H9 (cell line): ENCODE measurements at regions not wholly inside any gene's neighbourhood (a gene's known extent, or its start where the extent isn't known, plus 50 kb on each side); places are given as distances from the start of the nearest gene placed in this dataset.

Experiments used
- DNase-seq: peaks from one replicate; pipeline ENCODE4 v3.0.0-alpha.2; 2017
- H2AFZ ChIP-seq: one replicate; pipeline ENCODE4 v1.6.1; 2013; ENCODE audit warnings: mild to moderate bottlenecking, low read length, control low read depth, moderate library complexity
- H2AK5ac ChIP-seq: 2 replicates; pipeline ENCODE4 v1.6.1; 2013; ENCODE audit warnings: low read length, control low read depth, mixed read lengths; ENCODE audit not compliant: insufficient read length
- H2BK120ac ChIP-seq: one replicate; pipeline ENCODE4 v1.6.1; 2013; ENCODE audit warnings: low read depth, mild to moderate bottlenecking, low read length, control low read depth, inconsistent platforms; ENCODE audit not compliant: poor library complexity, severe bottlenecking
- H2BK12ac ChIP-seq: 2 replicates; pipeline ENCODE4 v1.6.1; 2013; ENCODE audit warnings: low read length, control low read depth, mixed read lengths, low read depth; ENCODE audit not compliant: insufficient read length
- H2BK15ac ChIP-seq: 2 replicates; pipeline ENCODE4 v1.6.1; 2013; ENCODE audit warnings: low read depth, low read length, control low read depth
- H2BK20ac ChIP-seq: one replicate; pipeline ENCODE4 v1.6.1; 2013; ENCODE audit warnings: low read depth, mild to moderate bottlenecking, low read length, control low read depth, inconsistent platforms; ENCODE audit not compliant: poor library complexity, severe bottlenecking
- H2BK5ac ChIP-seq: 2 replicates; pipeline ENCODE4 v1.6.1; 2013; ENCODE audit warnings: low read length, control low read depth, mixed read lengths; ENCODE audit not compliant: insufficient read length
- H3K14ac ChIP-seq: 2 replicates; pipeline ENCODE4 v1.6.1; 2013; ENCODE audit warnings: low read length, control low read depth; ENCODE audit not compliant: insufficient read depth
- H3K18ac ChIP-seq: 2 replicates; pipeline ENCODE4 v1.6.1; 2013; ENCODE audit warnings: low read depth, mild to moderate bottlenecking, mixed read lengths, low read length, control low read depth; ENCODE audit not compliant: insufficient read length
- H3K23ac ChIP-seq: 2 replicates; pipeline ENCODE4 v1.6.1; 2013; ENCODE audit warnings: low read length, control low read depth, mixed read lengths, low read depth; ENCODE audit not compliant: insufficient read length
- H3K23me2 ChIP-seq: 2 replicates; pipeline ENCODE4 v1.6.1; 2013; ENCODE audit warnings: low read depth, mild to moderate bottlenecking, mixed read lengths, low read length, control low read depth; ENCODE audit not compliant: insufficient read length, poor library complexity, severe bottlenecking
- H3K27ac ChIP-seq: 2 replicates; pipeline ENCODE4 v1.5.1; 2013; ENCODE audit warnings: low read length, control low read depth, mixed read lengths, low read depth; ENCODE audit not compliant: insufficient read length
- H3K27me3 ChIP-seq: 2 replicates; pipeline ENCODE4 v1.6.1; 2013; ENCODE audit warnings: low read length, control low read depth, inconsistent platforms; ENCODE audit not compliant: insufficient read depth
- H3K4ac ChIP-seq: 2 replicates; pipeline ENCODE4 v1.6.1; 2013; ENCODE audit warnings: low read depth, mild to moderate bottlenecking, control low read depth, inconsistent platforms, low read length, moderate library complexity
- H3K4me1 ChIP-seq: 2 replicates; pipeline ENCODE4 v1.6.1; 2013; ENCODE audit warnings: low read length, control low read depth, inconsistent platforms; ENCODE audit not compliant: insufficient read depth
- H3K4me2 ChIP-seq: 2 replicates; pipeline ENCODE4 v1.6.1; 2013; ENCODE audit warnings: low read length, control low read depth, mixed read lengths; ENCODE audit not compliant: insufficient read length, insufficient read depth
- H3K56ac ChIP-seq: 2 replicates; pipeline ENCODE4 v1.6.1; 2013; ENCODE audit warnings: low read depth, mild to moderate bottlenecking, mixed read lengths, low read length, control low read depth; ENCODE audit not compliant: insufficient read length
- H3K79me1 ChIP-seq: 2 replicates; pipeline ENCODE4 v1.6.1; 2013; ENCODE audit warnings: low read depth, mild to moderate bottlenecking, moderate library complexity, low read length, control low read depth, inconsistent platforms; ENCODE audit not compliant: insufficient read depth, poor library complexity, severe bottlenecking
- H3K79me2 ChIP-seq: 2 replicates; pipeline ENCODE4 v1.6.1; 2013; ENCODE audit warnings: low read length, control low read depth, inconsistent platforms; ENCODE audit not compliant: insufficient read depth
- H3K9ac ChIP-seq: 2 replicates; pipeline ENCODE4 v1.6.1; 2013; ENCODE audit warnings: low read length, control low read depth, mixed read lengths; ENCODE audit not compliant: insufficient read length; ENCODE audit errors: extremely low read depth
- H3K9me3 ChIP-seq: one replicate; pipeline ENCODE4 v1.6.1; 2013; ENCODE audit warnings: low read depth, low read length, inconsistent platforms; ENCODE audit not compliant: control insufficient read depth
- H3T11ph ChIP-seq: one replicate; pipeline ENCODE4 v1.6.1; 2013; ENCODE audit warnings: mild to moderate bottlenecking, low read length, control low read depth, inconsistent platforms
- H4K20me1 ChIP-seq: one replicate; pipeline ENCODE4 v1.6.1; 2013; ENCODE audit not compliant: control insufficient read depth, insufficient read length, insufficient read depth
- H4K5ac ChIP-seq: 2 replicates; pipeline ENCODE4 v1.6.1; 2013; ENCODE audit warnings: low read depth, mild to moderate bottlenecking, mixed read lengths, low read length, control low read depth; ENCODE audit not compliant: insufficient read length
- H4K8ac ChIP-seq: replicated peaks from 2 replicates; pipeline ENCODE4 v1.6.1; 2013; ENCODE audit warnings: low read length, control low read depth, mixed read lengths, low read depth; ENCODE audit not compliant: insufficient read length
- H4K91ac ChIP-seq: 2 replicates; pipeline ENCODE4 v1.6.1; 2013; ENCODE audit warnings: low read depth, mild to moderate bottlenecking, moderate library complexity, mixed read lengths, low read length, control low read depth; ENCODE audit not compliant: insufficient read length
- H3K27ac Mint-ChIP-seq, 3 experiments: 2 replicates in 2 of 3; 3 replicates in 1 of 3; pipeline ENCODE4 v1.8.0; 2020 to 2021; ENCODE audit warnings: mixed read lengths in 3 of 3, mild to moderate bottlenecking in 1 of 3, moderate library complexity in 1 of 3
- H3K27me3 Mint-ChIP-seq: 2 replicates; pipeline ENCODE4 v1.8.0; 2021; ENCODE audit warnings: low read depth, mild to moderate bottlenecking, moderate library complexity, mixed read lengths
- H3K36me3 Mint-ChIP-seq, 3 experiments: 2 replicates in 2 of 3; 3 replicates in 1 of 3; pipeline ENCODE4 v1.8.0; 2020 to 2021; ENCODE audit warnings: low read depth in 3 of 3, mixed read lengths in 3 of 3; ENCODE audit not compliant: insufficient read depth in 1 of 3
- H3K4me1 Mint-ChIP-seq, 2 experiments: 2 replicates each; pipeline ENCODE4 v1.8.0; 2020; ENCODE audit warnings: mixed read lengths in 2 of 2
- H3K4me3 Mint-ChIP-seq, 2 experiments: 2 replicates in 1 of 2; 3 replicates in 1 of 2; pipeline ENCODE4 v1.8.0; 2020 to 2021; ENCODE audit warnings: mild to moderate bottlenecking in 2 of 2, mixed read lengths in 2 of 2, moderate library complexity in 1 of 2
- H3K9me3 Mint-ChIP-seq, 2 experiments: 2 replicates in 1 of 2; 3 replicates in 1 of 2; pipeline ENCODE4 v1.8.0; 2020; ENCODE audit warnings: mild to moderate bottlenecking in 2 of 2, mixed read lengths in 2 of 2, moderate library complexity in 1 of 2
- WGBS: extraction: QIAGEN DNeasy Blood & Tissue Kit; methylation state at CpG from one replicate; pipeline ENCODE4 v1.1.7; 2013; ENCODE audit warnings: missing lambda C conversion rate, low lambda C conversion rate, mixed read lengths; ENCODE audit not compliant: insufficient read length; ENCODE audit errors: extremely low coverage; 5-methylcytosine and 5-hydroxymethylcytosine counted together
- TF ChIP-seq, protein P1 (sequence below): fragments of 200-600 bp; sonication (generic); conservative IDR thresholded peaks from 3 replicates; pipeline ENCODE4 v1.8.0; 2021; ENCODE audit warnings: antibody characterized with exemption, mild to moderate bottlenecking

DNA sequence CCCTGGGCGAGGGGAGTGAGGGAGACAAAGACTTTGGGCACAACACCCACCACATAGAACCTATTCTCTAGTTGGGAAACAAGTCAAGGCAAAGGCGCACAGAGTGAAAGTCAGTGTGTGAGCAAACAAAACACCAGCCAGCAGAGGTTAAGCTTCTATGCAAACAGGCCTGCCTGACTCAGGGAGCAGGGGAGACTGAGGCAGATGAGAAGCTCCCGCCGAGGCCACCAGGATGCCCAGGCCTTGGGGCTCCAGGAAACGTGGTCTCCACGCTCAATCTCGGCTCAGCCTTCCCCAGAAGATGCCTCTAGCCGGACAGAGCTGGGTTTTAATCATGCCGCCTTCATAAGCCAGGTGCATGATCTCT, 74.1 kb upstream of the KCNMA1 start:
- no peaks in the 10 kb centered on the region for H3K36me3 Mint-ChIP-seq
- H3K9ac ChIP-seq, result no peak overlapping the region
- H2BK12ac ChIP-seq, result no peak overlapping the region
- no peak overlapping the region for H3T11ph ChIP-seq
- H3K4me1 Mint-ChIP-seq, result peaks cover 51 to 52% of the 10 kb centered on the region in 2 experiments
- H3K23ac ChIP-seq, result no peak overlapping the region
- H3K79me2 ChIP-seq, result no peaks in the 10 kb centered on the region
- WGBS, result no CpG with 5 or more reads among the region's 9 CpGs
- no peak overlapping the region for H2AK5ac ChIP-seq
- no peak overlapping the region for H3K18ac ChIP-seq
- no peaks in the 10 kb centered on the region; a peak in 1 of 5 replicates for H3K9me3 Mint-ChIP-seq
- no peak overlapping the region for H4K91ac ChIP-seq
- peaks cover 8% of the 10 kb centered on the region for H3K23me2 ChIP-seq
- H3K4me1 ChIP-seq, result peaks cover 9% of the 10 kb centered on the region; the same call in 1 of the 2 replicates
- H3K79me1 ChIP-seq, result no peaks in the 10 kb centered on the region
- H3K4ac ChIP-seq, result no peak overlapping the region
- H3K14ac ChIP-seq, result no peak overlapping the region
- H3K4me3 Mint-ChIP-seq, result peak overlapping the region; percentile 48 to 60; a peak in 1 of 5 replicates
- no peaks in the 10 kb centered on the region for H3K9me3 ChIP-seq
- H2BK5ac ChIP-seq, result no peak overlapping the region
- H2BK15ac ChIP-seq, result no peak overlapping the region
- no peaks in the 10 kb centered on the region; the same call in 1 of the 2 replicates for H3K27me3 ChIP-seq
- no peak overlapping the region for H3K27ac Mint-ChIP-seq
- no peaks in the 10 kb centered on the region for H4K20me1 ChIP-seq
- H3K4me2 ChIP-seq, result peak overlapping the region; percentile 51
- peaks cover 37% of the 10 kb centered on the region for H3K27me3 Mint-ChIP-seq
- no peak for DNase-seq
- no peak overlapping the region for H2BK120ac ChIP-seq
- no peak overlapping the region for H2AFZ ChIP-seq
- H3K27ac ChIP-seq, result no peak overlapping the region
- no peak overlapping the region for H2BK20ac ChIP-seq
- no peak overlapping the region for H4K5ac ChIP-seq
- H4K8ac ChIP-seq, result no peak overlapping the region
- H3K56ac ChIP-seq, result no peak overlapping the region
- TF ChIP-seq, protein P1, sequence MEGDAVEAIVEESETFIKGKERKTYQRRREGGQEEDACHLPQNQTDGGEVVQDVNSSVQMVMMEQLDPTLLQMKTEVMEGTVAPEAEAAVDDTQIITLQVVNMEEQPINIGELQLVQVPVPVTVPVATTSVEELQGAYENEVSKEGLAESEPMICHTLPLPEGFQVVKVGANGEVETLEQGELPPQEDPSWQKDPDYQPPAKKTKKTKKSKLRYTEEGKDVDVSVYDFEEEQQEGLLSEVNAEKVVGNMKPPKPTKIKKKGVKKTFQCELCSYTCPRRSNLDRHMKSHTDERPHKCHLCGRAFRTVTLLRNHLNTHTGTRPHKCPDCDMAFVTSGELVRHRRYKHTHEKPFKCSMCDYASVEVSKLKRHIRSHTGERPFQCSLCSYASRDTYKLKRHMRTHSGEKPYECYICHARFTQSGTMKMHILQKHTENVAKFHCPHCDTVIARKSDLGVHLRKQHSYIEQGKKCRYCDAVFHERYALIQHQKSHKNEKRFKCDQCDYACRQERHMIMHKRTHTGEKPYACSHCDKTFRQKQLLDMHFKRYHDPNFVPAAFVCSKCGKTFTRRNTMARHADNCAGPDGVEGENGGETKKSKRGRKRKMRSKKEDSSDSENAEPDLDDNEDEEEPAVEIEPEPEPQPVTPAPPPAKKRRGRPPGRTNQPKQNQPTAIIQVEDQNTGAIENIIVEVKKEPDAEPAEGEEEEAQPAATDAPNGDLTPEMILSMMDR, result no peak; the same call in 1 of the 3 replicates
